HG03432 (cell line): ENCODE measurements at regions not wholly inside any gene's neighbourhood (a gene's known extent, or its start where the extent isn't known, plus 50 kb on each side); places are given as distances from the start of the nearest gene placed in this dataset.
"Not testable (repeated sequence)": the region's sequence is repeated elsewhere in the genome, so short reads cannot be mapped to it uniquely, and the experiment has no call there.

Experiments used
- ATAC-seq: cut with Tn5 transposase; IDR thresholded peaks from one replicate; pipeline ENCODE4 v1.9.1; 2021; ENCODE audit warnings: mild to moderate bottlenecking, moderate library complexity; ENCODE audit not compliant: unreplicated experiment

DNA sequence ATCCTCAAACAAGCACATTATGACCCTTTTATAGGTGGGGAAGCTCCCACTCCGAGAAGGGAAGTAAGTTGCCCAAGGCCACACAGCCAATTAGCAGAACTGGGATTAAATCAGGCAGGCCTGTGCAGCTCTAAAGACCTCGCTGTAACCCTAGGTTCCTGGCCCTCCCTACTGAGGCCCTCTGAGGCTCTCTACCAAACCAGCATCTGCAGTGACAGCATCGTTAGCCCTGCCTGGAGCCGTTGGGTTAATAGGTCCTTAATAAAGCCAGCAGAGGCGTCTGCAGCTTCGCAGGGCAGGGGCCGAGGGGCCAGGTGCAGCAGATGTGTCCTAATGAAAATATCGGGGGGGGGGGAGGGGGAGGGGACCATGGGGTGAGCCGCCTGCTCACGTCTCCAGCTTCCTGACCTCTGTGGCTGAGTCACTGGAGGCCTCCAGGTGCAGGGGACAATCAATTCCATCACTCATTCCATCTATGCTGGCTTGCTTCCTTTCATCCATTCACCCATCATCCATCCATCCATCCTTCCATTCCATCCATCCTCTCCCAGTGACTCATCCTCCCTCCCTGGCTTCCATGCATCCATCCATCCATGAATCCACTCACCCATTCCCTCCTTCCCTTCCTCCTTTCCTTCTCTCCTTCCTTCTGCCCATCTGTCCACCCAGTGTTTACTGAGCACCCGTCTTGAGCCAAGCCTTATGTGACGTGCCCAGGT is 203.9 kb downstream of the C9orf50 start:
- no peak for ATAC-seq

DNA sequence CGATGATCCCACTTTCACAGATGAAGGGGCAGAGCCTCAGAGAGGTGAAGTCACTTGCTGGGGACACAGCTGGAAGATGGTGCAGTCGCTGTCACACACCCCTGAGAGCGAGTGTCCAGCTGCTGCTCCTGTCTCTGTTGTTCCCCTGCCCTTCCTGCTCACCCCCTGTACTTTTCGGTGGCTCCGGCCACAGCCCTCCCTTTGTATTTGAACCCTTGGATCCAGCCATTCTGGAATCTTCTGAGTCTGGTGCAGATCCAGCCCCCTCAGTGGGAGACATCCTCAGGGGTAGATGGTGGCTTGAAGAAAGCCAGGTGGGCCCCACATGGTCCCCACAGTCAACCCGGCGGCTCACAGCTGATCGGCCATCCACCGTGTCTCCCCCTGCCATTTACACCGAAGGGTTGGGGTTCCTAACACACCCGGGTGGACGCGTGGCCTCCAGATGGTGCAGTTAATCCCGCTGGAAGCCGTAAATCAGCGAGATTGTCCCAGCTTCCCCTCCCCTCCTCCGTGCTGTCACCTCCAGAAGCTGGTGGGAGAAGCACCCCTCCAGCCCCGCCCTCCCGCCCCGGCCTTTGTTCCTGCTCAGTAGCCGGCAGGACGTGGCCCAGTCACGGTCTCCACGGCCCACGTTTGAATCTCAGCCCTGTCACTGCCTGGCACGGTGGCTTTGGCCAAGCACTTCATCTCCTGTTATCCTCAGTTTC is 204.8 kb downstream of the C9orf50 start:
- no peak for ATAC-seq

- ATAC-seq, result no peak
Measured at GRCh38 chr9:129414993-129415941, 205.6 kb downstream of the C9orf50 start.

DNA sequence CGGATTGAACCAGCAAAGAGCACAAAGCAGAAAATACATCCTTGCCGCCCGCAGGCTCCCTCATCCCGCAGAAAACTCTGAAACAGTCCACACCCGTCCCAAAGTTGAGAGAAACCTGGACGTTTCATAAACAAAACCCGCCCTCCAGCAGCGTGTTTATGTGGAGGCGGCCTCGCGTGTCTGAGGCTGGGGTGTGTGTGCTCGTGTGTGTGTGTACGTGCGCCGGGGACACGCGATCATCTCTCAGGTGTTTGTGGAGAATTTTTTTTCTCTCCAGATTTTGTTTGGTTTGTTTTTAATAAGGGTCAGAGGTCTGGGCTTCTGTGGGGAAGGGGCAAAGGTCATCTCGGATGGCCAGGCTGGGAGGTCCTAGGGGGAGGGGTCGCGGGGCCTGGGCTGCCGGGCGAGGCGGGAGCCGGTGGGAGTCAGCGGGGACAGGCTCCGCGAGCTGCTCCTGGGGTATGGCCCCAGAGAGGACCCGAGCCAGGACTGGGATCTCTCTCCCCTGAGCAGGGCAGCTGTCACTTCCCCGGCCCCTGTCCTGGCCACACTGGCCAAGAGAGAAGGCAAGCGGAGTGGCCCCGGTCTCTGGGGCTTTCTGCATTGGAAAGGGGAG is 206.4 kb downstream of the C9orf50 start:
- no peak for ATAC-seq

- ATAC-seq, result peak; percentile 85
Measured at GRCh38 chr9:129413537-129414376, 207.1 kb downstream of the C9orf50 start.

DNA sequence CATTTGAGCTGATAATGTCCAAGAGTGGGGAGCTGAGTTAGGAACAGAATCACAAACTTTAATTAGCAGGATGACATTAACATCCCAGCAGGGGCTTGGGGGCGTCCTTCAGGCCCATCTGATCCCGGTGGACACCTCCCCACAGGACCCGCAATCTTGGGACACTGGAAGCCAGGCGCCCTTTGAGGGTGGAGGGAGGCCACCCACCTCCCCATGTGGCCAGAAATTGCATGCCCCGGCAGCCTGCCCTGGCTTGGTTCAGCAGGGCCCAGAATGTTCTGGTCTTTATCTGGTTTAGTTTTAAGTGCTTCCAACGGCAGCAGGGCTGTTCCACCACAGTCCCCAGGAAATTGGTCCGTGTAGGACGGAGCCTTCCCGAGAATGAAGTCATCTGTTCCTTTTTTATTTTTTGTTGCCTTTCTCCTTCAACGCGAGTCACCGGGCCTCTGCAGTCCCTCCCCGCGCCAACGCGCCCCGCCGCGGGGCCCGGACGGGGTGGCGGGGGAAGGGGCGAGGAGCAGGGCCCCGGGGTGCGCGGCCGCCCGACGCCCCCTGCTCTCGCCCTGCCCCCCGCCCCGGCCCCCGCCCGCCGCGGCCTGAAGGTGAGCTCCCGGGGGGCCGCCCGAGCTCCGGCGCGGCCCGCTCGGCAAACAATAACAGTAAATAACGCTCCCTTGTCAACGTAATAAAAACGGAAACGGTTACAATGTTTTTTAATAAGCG is 207.9 kb downstream of the C9orf50 start:
- peak; percentile 27 for ATAC-seq

DNA sequence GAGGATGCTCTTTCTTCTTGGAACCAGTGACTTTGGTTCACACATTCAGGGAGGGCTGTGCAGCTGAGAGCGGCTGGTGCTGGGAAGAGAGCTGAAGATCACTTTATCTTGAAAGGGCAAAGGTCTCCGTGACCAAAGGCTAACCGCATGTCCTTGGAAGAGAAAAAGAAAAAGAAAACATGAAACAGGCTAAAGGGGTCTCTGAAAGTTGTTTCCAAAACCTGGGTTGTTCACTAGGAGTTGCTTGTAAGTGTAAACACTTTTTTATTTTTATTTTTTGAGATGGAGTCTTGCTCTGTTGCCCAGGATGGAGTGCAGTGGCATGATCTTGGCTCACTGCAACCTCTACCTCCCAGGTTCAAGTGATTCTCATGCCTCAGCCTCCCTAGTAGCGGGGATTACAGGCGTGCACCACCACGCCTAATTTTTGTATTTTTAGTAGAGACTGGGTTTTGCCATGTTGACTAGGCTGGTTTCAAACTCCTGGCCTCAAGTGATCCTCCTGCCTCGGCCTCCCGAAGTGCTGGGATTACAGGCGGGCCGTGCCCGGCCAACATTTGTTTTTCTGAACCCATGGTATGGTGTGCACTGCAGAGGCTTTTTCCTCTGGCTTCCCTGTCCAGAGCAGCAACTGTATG is 208.6 kb downstream of the C9orf50 start:
- not testable (repeated sequence) for ATAC-seq

DNA sequence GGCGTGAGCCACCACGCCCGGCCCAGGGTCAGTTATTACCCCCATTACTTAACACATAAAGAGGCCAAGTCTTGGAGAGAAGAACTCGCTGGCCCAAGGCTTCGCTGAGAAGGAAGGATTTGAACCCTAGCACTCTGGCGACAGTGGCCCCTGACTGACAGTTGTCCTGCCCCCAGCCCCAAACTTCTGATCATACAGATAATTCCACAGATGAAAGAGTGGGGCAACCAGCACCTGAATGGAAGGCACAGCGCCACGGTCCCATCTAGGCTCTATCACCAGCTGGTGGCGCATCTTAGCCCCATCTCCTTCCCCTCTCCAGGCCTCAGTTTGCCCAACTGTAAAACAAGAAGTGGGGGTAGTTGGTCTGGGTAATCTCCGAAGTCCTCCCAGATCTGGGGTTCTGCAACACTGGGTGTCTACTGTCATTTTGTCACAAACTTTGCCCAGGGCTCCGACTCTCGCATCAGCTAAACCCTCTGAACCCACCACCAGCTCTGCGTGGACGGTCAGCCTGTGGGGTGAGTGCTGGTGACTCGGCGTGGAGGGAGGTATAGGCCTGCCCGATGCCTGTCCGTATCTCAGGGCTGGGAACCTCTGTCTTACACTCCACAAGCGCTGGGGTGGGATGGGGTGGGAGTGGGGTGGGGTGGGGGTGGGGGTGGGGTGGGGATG is 209.3 kb downstream of the C9orf50 start:
- ATAC-seq, result no peak

DNA sequence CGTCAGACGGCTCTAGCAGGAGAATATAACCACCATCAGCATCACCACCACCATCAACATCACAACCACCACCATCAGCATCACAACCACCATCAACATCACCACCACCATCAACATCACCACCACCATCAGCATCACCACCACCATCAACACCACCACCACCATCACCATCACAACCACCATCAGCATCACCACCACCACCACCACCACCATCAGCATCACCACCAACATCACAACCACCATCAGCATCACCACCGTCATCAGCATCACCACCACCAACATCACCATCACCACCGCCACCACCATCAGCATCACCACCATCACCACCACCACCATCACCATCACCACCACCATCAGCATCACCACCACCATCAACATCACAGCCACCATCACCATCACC is 210.7 kb downstream of the C9orf50 start:
- no peak for ATAC-seq

GRCh38 chr9:129408535-129409215 is 212.2 kb downstream of the C9orf50 start:
- ATAC-seq, result no peak

- ATAC-seq, result no peak
Measured at GRCh38 chr9:129407905-129408452, 212.9 kb downstream of the C9orf50 start.

- no peak for ATAC-seq
Measured at GRCh38 chr9:129406278-129407225, 214.3 kb downstream of the C9orf50 start.

- no peak for ATAC-seq
Measured at GRCh38 chr9:129405827-129406213, 215.1 kb downstream of the C9orf50 start.

DNA sequence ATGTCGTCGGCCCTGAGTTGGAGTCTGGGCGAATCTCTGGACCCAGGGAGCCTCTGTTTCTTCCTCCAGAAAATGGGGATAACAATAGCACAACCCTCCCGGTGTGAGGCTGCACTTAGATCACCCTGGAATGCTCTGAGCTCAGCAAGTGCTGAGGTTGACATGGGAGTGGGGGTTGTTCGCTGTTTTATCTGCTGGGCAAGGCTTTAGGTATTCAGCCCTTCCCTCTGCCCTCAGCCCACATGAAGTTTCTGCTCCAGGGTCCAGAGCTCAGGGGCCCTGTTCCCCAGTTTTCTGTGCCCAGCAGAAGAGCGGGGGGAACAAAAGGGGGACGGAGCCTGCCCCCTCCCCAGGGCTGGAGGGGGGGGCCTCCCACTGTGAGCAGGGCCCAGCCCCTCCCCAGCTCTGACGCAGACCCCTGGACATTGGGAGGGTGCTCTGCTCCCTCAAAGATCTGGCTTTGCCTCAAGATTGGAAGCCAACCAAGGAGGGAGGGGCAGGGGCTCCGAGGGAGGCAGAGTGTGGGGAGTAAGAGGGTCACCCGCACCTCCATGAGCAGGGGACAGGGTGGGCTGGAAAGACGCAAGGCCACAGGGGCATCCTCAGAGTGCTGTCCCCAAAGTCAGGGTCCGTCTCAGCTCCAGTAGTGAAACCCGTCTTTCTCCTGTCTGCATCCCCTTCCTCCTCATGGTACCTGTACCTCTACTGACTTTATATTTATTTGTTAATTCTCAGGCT is 215.6 kb downstream of the C9orf50 start:
- no peak for ATAC-seq

DNA sequence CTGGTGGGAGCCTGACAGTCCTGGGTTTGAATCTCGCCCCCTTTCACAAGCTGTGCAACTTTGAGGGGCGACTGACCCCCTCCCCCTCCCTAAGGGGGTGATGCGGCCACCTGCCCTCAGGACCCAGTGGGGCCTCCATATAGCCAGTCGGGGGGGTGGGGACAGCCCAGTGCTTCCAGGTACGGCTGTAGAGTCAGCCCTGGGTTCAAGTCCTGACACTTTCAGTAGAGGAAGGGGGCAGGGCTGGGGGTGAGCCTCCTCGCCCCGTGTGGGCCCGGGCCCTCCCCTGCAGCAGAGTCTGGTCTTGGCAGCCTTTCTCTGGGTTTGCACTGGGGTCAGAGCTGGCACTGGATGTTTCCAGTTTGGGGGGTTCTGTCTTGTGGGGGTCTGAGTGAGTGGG is 216.3 kb downstream of the C9orf50 start:
- no peak for ATAC-seq
